SK-N-SH (cell line): ENCODE measurements at regions not wholly inside any gene's neighbourhood (a gene's known extent, or its start where the extent isn't known, plus 50 kb on each side); places are given as distances from the start of the nearest gene placed in this dataset.

Source experiments
- CTCF ChIA-PET: fragments of 300-600, 350-600 bp; formaldehyde crosslinking; extraction: SDS; loops from one replicate; lab custom pipeline; 2021; lab: Yijun Ruan, JAX
- POLR2A ChIA-PET: fragments of 350-600 bp; sonication (Branson Sonifier 250); formaldehyde crosslinking; extraction: SDS; loops from one replicate; lab custom pipeline; 2020; ENCODE audit warnings: antibody characterized with exemption, inconsistent platforms; lab: Yijun Ruan, JAX
- DNase-seq: peaks from one replicate; pipeline ENCODE4 v3.0.0; 2012
- H2AFZ ChIP-seq: fragments of 200-600 bp; sonication (generic); 2 replicates; pipeline ENCODE4 v1.8.1; 2016; ENCODE audit warnings: antibody characterized with exemption, mild to moderate bottlenecking, low read depth
- H3F3A ChIP-seq: fragments of 200-600 bp; sonication (generic); replicated peaks from 2 replicates; pipeline ENCODE3; 2016; ENCODE audit warnings: antibody characterized with exemption, mild to moderate bottlenecking; ENCODE audit not compliant: insufficient read depth
- H3K27ac ChIP-seq, 2 experiments: fragments of 200-500 bp in 1 of 2; fragments of 200-600 bp in 1 of 2; sonication (Bioruptor generic) in 1 of 2; sonication (generic), shearing (Covaris generic) in 1 of 2; 2 replicates each; pipeline versions ENCODE4 v1.5.1 to v1.6.1; 2014 to 2016; ENCODE audit warnings: low read depth in 2 of 2, inconsistent platforms in 1 of 2, low read length in 1 of 2, mild to moderate bottlenecking in 1 of 2, mixed read lengths in 1 of 2
- H3K27me3 ChIP-seq: fragments of 200-600 bp; sonication (generic), shearing (Covaris generic); 2 replicates; pipeline ENCODE4 v1.6.1; 2016; ENCODE audit warnings: mixed run types; ENCODE audit not compliant: insufficient read depth
- H3K36me3 ChIP-seq, 2 experiments: fragments of 200-500 bp in 1 of 2; fragments of 200-600 bp in 1 of 2; sonication (Bioruptor generic) in 1 of 2; sonication (generic) in 1 of 2; replicated peaks in 1 of 2; 2 replicates each; pipeline versions ENCODE3 to v1.5.1; 2014 to 2016; ENCODE audit warnings: low read length in 1 of 2, mild to moderate bottlenecking in 1 of 2; ENCODE audit not compliant: insufficient read depth in 2 of 2, control insufficient read depth in 1 of 2
- H3K4me1 ChIP-seq, 2 experiments: fragments of 200-500 bp in 1 of 2; fragments of 200-600 bp in 1 of 2; sonication (Bioruptor generic) in 1 of 2; sonication (generic), shearing (Covaris generic) in 1 of 2; 2 replicates each; pipeline versions ENCODE4 v1.5.1 to v1.6.1; 2014 to 2016; ENCODE audit warnings: low read depth in 1 of 2, low read length in 1 of 2, mixed run types in 1 of 2; ENCODE audit not compliant: insufficient read depth in 2 of 2, control insufficient read depth in 1 of 2
- H3K4me2 ChIP-seq: fragments of 200-600 bp; sonication (generic), shearing (Covaris generic); 2 replicates; pipeline ENCODE4 v1.6.1; 2017; ENCODE audit warnings: mixed run types
- H3K4me3 ChIP-seq, 2 experiments: fragments of 200-500 bp in 1 of 2; fragments of 200-600 bp in 1 of 2; sonication (Bioruptor generic) in 1 of 2; sonication (generic), shearing (Covaris generic) in 1 of 2; 2 replicates each; pipeline versions ENCODE4 v1.5.1 to v1.8.1; 2014 to 2016; ENCODE audit warnings: low read depth in 2 of 2, inconsistent platforms in 1 of 2, low read length in 1 of 2, mild to moderate bottlenecking in 1 of 2, mixed read lengths in 1 of 2, moderate library complexity in 1 of 2
- H3K79me2 ChIP-seq: fragments of 200-600 bp; sonication (generic); 2 replicates; pipeline ENCODE4 v1.8.1; 2017; ENCODE audit warnings: mild to moderate bottlenecking; ENCODE audit not compliant: insufficient read depth
- H3K9ac ChIP-seq: fragments of 200-600 bp; sonication (generic); 2 replicates; pipeline ENCODE4 v1.6.1; 2017; ENCODE audit warnings: mixed run types
- H3K9me2 ChIP-seq: fragments of 200-600 bp; sonication (generic); 2 replicates; pipeline ENCODE4 v1.6.1; 2017; ENCODE audit warnings: mixed run types
- H3K9me3 ChIP-seq: fragments of 200-600 bp; sonication (generic); 2 replicates; pipeline ENCODE4 v1.6.1; 2017; ENCODE audit warnings: mixed run types, mild to moderate bottlenecking, moderate library complexity
- H4K20me1 ChIP-seq: fragments of 200-600 bp; sonication (generic); 2 replicates; pipeline ENCODE4 v1.6.1; 2017; ENCODE audit warnings: mild to moderate bottlenecking, mixed run types; ENCODE audit not compliant: insufficient read depth
- CHD2 ChIP-seq: fragments of 150-350 bp; IDR thresholded peaks from 2 replicates; pipeline ENCODE4 v1.6.1; 2018; ENCODE audit warnings: low read length; ENCODE audit not compliant: partially characterized antibody
- EP300 ChIP-seq, 2 experiments: IDR thresholded peaks; 2 replicates each; pipeline versions ENCODE4 v1.4.0 to v1.6.1; 2012; ENCODE audit warnings: borderline replicate concordance in 1 of 2, low read depth in 1 of 2, low read length in 1 of 2
- FOXJ3 ChIP-seq: sonication (generic); formaldehyde crosslinking; IDR thresholded peaks from 2 replicates; pipeline ENCODE4 v1.5.1; 2020; ENCODE audit warnings: mild to moderate bottlenecking, missing genetic modification reagents
- IRF3 ChIP-seq: fragments of 150-350 bp; IDR thresholded peaks from 2 replicates; pipeline ENCODE4 v1.6.1; 2016; ENCODE audit warnings: mild to moderate bottlenecking, low read depth, low read length
- NFIC ChIP-seq: IDR thresholded peaks from 2 replicates; pipeline ENCODE4 v1.4.0; 2012; ENCODE audit warnings: borderline replicate concordance
- NRF1 ChIP-seq: IDR thresholded peaks from 2 replicates; pipeline ENCODE4 v1.6.1; 2012; ENCODE audit warnings: low read depth, mild to moderate bottlenecking, low read length
- POLR2AphosphoS5 ChIP-seq: IDR thresholded peaks from 2 replicates; pipeline ENCODE4 v1.6.1; 2012; ENCODE audit warnings: low read depth, low read length
- RAD21 ChIP-seq: IDR thresholded peaks from 2 replicates; pipeline ENCODE4 v1.6.1; 2012; ENCODE audit warnings: mild to moderate bottlenecking, low read length
- REST ChIP-seq: IDR thresholded peaks from 2 replicates; pipeline ENCODE4 v1.6.1; 2012; ENCODE audit warnings: mild to moderate bottlenecking, low read depth, low read length, moderate library complexity
- SIN3A ChIP-seq: IDR thresholded peaks from 2 replicates; pipeline ENCODE4 v1.6.1; 2012; ENCODE audit warnings: low read depth, mild to moderate bottlenecking, low read length, moderate library complexity, borderline replicate concordance
- SMC3 ChIP-seq: IDR thresholded peaks from 2 replicates; pipeline ENCODE4 v1.6.1; 2012; ENCODE audit warnings: low read depth, low read length, improper control_type of control experiment
- TAF1 ChIP-seq: IDR thresholded peaks from 2 replicates; pipeline ENCODE4 v1.6.1; 2012; ENCODE audit warnings: low read depth, mild to moderate bottlenecking, low read length, moderate library complexity, borderline replicate concordance
- TCF12 ChIP-seq: IDR thresholded peaks from 2 replicates; pipeline ENCODE4 v1.4.0; 2012
- YY1 ChIP-seq: IDR thresholded peaks from 2 replicates; pipeline ENCODE4 v1.4.0; 2012; ENCODE audit warnings: low read depth, mild to moderate bottlenecking
- WGBS: methylation state at CpG from one replicate; pipeline ENCODE4 v1.1.6; 2017; ENCODE audit warnings: low lambda C conversion rate; 5-methylcytosine and 5-hydroxymethylcytosine counted together
- TF ChIP-seq, protein P1 (sequence below): IDR thresholded peaks from 2 replicates; pipeline ENCODE4 v1.4.0; 2012; ENCODE audit warnings: low read depth, borderline replicate concordance
- TF ChIP-seq, protein P2 (sequence below): IDR thresholded peaks from 2 replicates; pipeline ENCODE4; 2012
- TF ChIP-seq, protein P3 (sequence below): IDR thresholded peaks from 2 replicates; pipeline ENCODE4 v1.4.0; 2012; ENCODE audit warnings: low read depth, borderline replicate concordance
- TF ChIP-seq, protein P4 (sequence below): IDR thresholded peaks from 2 replicates; pipeline ENCODE4 v1.4.0; 2012; ENCODE audit warnings: low read depth

GRCh38 chr22:27647540-27647939 is 154.0 kb downstream of the MN1 start:
- TF ChIP-seq NRF1 (no peak), REST (no peak), POLR2AphosphoS5 (no peak), SIN3A (no peak), IRF3 (no peak), RAD21 (no peak), NFIC (no peak), SMC3 (no peak), EP300 (IDR thresholded peaks at IDR 0.05; ENCODE audit: borderline replicate concordance in 1 of 2, low read depth in 1 of 2, low read length in 1 of 2) (no peak), FOXJ3 (CRISPR knock-in tag) (no peak), TAF1 (no peak), TCF12 (no peak), CHD2 (no peak), YY1 (no peak)
- TF ChIP-seq, protein P1, sequence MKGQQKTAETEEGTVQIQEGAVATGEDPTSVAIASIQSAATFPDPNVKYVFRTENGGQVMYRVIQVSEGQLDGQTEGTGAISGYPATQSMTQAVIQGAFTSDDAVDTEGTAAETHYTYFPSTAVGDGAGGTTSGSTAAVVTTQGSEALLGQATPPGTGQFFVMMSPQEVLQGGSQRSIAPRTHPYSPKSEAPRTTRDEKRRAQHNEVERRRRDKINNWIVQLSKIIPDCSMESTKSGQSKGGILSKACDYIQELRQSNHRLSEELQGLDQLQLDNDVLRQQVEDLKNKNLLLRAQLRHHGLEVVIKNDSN = no peak
- TF ChIP-seq, protein P2, sequence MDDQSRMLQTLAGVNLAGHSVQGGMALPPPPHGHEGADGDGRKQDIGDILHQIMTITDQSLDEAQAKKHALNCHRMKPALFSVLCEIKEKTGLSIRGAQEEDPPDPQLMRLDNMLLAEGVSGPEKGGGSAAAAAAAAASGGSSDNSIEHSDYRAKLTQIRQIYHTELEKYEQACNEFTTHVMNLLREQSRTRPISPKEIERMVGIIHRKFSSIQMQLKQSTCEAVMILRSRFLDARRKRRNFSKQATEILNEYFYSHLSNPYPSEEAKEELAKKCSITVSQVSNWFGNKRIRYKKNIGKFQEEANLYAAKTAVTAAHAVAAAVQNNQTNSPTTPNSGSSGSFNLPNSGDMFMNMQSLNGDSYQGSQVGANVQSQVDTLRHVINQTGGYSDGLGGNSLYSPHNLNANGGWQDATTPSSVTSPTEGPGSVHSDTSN = no peak
- TF ChIP-seq, protein P3, sequence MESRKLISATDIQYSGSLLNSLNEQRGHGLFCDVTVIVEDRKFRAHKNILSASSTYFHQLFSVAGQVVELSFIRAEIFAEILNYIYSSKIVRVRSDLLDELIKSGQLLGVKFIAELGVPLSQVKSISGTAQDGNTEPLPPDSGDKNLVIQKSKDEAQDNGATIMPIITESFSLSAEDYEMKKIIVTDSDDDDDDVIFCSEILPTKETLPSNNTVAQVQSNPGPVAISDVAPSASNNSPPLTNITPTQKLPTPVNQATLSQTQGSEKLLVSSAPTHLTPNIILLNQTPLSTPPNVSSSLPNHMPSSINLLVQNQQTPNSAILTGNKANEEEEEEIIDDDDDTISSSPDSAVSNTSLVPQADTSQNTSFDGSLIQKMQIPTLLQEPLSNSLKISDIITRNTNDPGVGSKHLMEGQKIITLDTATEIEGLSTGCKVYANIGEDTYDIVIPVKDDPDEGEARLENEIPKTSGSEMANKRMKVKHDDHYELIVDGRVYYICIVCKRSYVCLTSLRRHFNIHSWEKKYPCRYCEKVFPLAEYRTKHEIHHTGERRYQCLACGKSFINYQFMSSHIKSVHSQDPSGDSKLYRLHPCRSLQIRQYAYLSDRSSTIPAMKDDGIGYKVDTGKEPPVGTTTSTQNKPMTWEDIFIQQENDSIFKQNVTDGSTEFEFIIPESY = no peak
- TF ChIP-seq, protein P4, sequence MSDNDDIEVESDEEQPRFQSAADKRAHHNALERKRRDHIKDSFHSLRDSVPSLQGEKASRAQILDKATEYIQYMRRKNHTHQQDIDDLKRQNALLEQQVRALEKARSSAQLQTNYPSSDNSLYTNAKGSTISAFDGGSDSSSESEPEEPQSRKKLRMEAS = no peak
- Histone ChIP-seq H3K4me2 (no peak overlapping the region), H3K27ac (no peak overlapping the region), H2AFZ (no peak overlapping the region), H4K20me1 (no peaks in the 10 kb centered on the region), H3K4me3 (no peak overlapping the region), H3F3A (no peaks in the 10 kb centered on the region), H3K9me3 (no peaks in the 10 kb centered on the region), H3K4me1 (no peaks in the 10 kb centered on the region), H3K79me2 (no peaks in the 10 kb centered on the region), H3K36me3 (no peaks in the 10 kb centered on the region), H3K27me3 (peaks cover 13% of the 10 kb centered on the region; the same call in 1 of the 2 replicates), H3K9ac (no peak overlapping the region), H3K9me2 (no peaks in the 10 kb centered on the region)
- ChIA-PET CTCF (interaction anchor here (0.7 kb wide), 1 partner anchor 184 kb away, joined by 3 read pairs; no protein-coding TSS in a partner anchor), POLR2A (no interaction called here)
- WGBS = 56% methylated on average over 3 of the region's 3 CpGs
- DNase-seq = no peak
